Endothelial cell of umbilical vein (primary cell): ENCODE measurements at regions not wholly inside any gene's neighbourhood (a gene's known extent, or its start where the extent isn't known, plus 50 kb on each side); places are given as distances from the start of the nearest gene placed in this dataset.

ENCODE experiments used
- CTCF ChIP-seq, 2 donors: IDR thresholded peaks; 1 replicate in 1 of 2; 2 replicates in 1 of 2; pipeline ENCODE4 v1.5.1; 2011; ENCODE audit warnings: low read length in 2 of 2, mild to moderate bottlenecking in 2 of 2, moderate library complexity in 2 of 2, control low read depth in 1 of 2, inconsistent platforms in 1 of 2, low read depth in 1 of 2; ENCODE audit not compliant: insufficient read depth in 1 of 2; ENCODE audit errors: extremely low read depth in 1 of 2
- POLR2A ChIP-seq: IDR thresholded peaks from 2 replicates; pipeline ENCODE4 v1.6.1; 2012; ENCODE audit warnings: low read depth, mild to moderate bottlenecking, control low read depth, low read length
- POLR2AphosphoS5 ChIP-seq: IDR thresholded peaks from 2 replicates; pipeline ENCODE4 v1.6.1; 2012; ENCODE audit warnings: low read depth, mild to moderate bottlenecking, control low read depth, low read length, moderate library complexity; ENCODE audit not compliant: insufficient read depth

- TF ChIP-seq POLR2AphosphoS5 (no peak), CTCF (IDR thresholded peaks at IDR 0.05; ENCODE audit: extremely low read depth in 1 of 2, insufficient read depth in 1 of 2, low read depth in 1 of 2, low read length in 2 of 2) (no peak), POLR2A (no peak)
Measured at GRCh38 chr12:82216475-82216874, 141.7 kb downstream of the CCDC59 start.
